GM23338 (cell line): ENCODE measurements at regions not wholly inside any gene's neighbourhood (a gene's known extent, or its start where the extent isn't known, plus 50 kb on each side); places are given as distances from the start of the nearest gene placed in this dataset.

Experiments
- ATAC-seq: fragments of 200-7000 bp; cut with Tn5 transposase; 3 replicates; pipeline ENCODE4 v1.9.1; 2020
- DNase-seq: peaks from one replicate; pipeline ENCODE4 v3.0.0-alpha.2; 2015; ENCODE audit warnings: low spot score
- H2AFZ ChIP-seq: fragments of 200-600 bp; sonication (generic); 2 replicates; pipeline ENCODE4 v1.8.0; 2016; ENCODE audit warnings: antibody characterized with exemption, mild to moderate bottlenecking, moderate library complexity
- H3F3A ChIP-seq: fragments of 200-600 bp; sonication (generic); replicated peaks from 2 replicates; pipeline ENCODE4 v1.8.0; 2017; ENCODE audit warnings: antibody characterized with exemption, mixed run types, low read depth
- H3K27ac ChIP-seq: fragments of 200-600 bp; sonication (generic); 2 replicates; pipeline ENCODE4 v1.6.1; 2016; ENCODE audit warnings: low read depth
- H3K27me3 ChIP-seq: fragments of 200-600 bp; sonication (generic); 2 replicates; pipeline ENCODE4 v1.8.0; 2016; ENCODE audit warnings: mild to moderate bottlenecking, mixed run types, moderate library complexity; ENCODE audit not compliant: insufficient read depth
- H3K36me3 ChIP-seq: fragments of 200-600 bp; sonication (generic); 2 replicates; pipeline ENCODE4 v1.8.0; 2016; ENCODE audit warnings: mild to moderate bottlenecking; ENCODE audit not compliant: insufficient read depth
- H3K4me1 ChIP-seq: fragments of 200-600 bp; sonication (generic); 2 replicates; pipeline ENCODE4 v1.8.0; 2016; ENCODE audit warnings: mild to moderate bottlenecking, moderate library complexity; ENCODE audit not compliant: insufficient read depth
- H3K4me2 ChIP-seq: fragments of 200-600 bp; sonication (generic); 2 replicates; pipeline ENCODE4 v1.7.1; 2017; ENCODE audit warnings: mixed run types
- H3K4me3 ChIP-seq: fragments of 200-600 bp; sonication (generic); 2 replicates; pipeline ENCODE4 v1.6.1; 2016; ENCODE audit warnings: mixed run types
- H3K79me2 ChIP-seq: fragments of 200-600 bp; sonication (generic); replicated peaks from 2 replicates; pipeline ENCODE4 v1.8.0; 2017; ENCODE audit warnings: mild to moderate bottlenecking; ENCODE audit not compliant: insufficient read depth
- H3K9me2 ChIP-seq: fragments of 200-600 bp; sonication (generic); 2 replicates; pipeline ENCODE4 v1.8.0; 2017; ENCODE audit not compliant: insufficient read depth
- H4K20me1 ChIP-seq: fragments of 200-600 bp; sonication (generic); replicated peaks from 2 replicates; pipeline ENCODE4 v1.8.0; 2017; ENCODE audit warnings: mild to moderate bottlenecking; ENCODE audit not compliant: insufficient read depth
- H3K27ac Mint-ChIP-seq: 2 replicates; pipeline ENCODE4 v1.8.0; 2020; ENCODE audit warnings: inconsistent platforms, mild to moderate bottlenecking, moderate library complexity, mixed read lengths
- H3K27me3 Mint-ChIP-seq: 3 replicates; pipeline ENCODE4 v1.8.0; 2022; ENCODE audit warnings: low read depth, mild to moderate bottlenecking, moderate library complexity, mixed read lengths, inconsistent platforms; ENCODE audit not compliant: insufficient read depth, poor library complexity
- H3K36me3 Mint-ChIP-seq: 3 replicates; pipeline ENCODE4 v1.8.0; 2021; ENCODE audit warnings: low read depth, mild to moderate bottlenecking, inconsistent platforms, moderate library complexity, mixed read lengths
- H3K4me1 Mint-ChIP-seq: 3 replicates; pipeline ENCODE4 v1.8.0; 2020; ENCODE audit warnings: mild to moderate bottlenecking, inconsistent platforms, mixed read lengths
- H3K4me3 Mint-ChIP-seq: 3 replicates; pipeline ENCODE4 v1.8.0; 2021; ENCODE audit warnings: moderate library complexity, mild to moderate bottlenecking, inconsistent platforms, mixed read lengths
- H3K9me3 Mint-ChIP-seq: 3 replicates; pipeline ENCODE4 v1.8.0; 2020; ENCODE audit warnings: moderate library complexity, mild to moderate bottlenecking, inconsistent platforms, mixed read lengths
- CREB1 ChIP-seq: fragments of 250-450 bp; sonication (Bioruptor Pico); IDR thresholded peaks from 2 replicates; pipeline ENCODE4 v1.5.0; 2020; ENCODE audit warnings: low read depth, mild to moderate bottlenecking, moderate library complexity
- CTCF ChIP-seq, 2 experiments: fragments of 200-600 bp in 1 of 2; sonication (generic) in 1 of 2; conservative IDR thresholded peaks; 2 replicates each; pipeline versions ENCODE4 v1.5.1 to v1.6.1; 2016 to 2017; ENCODE audit warnings: antibody characterized with exemption in 2 of 2, low read depth in 2 of 2, mild to moderate bottlenecking in 2 of 2, moderate library complexity in 1 of 2
- ETS1 ChIP-seq: IDR thresholded peaks from 2 replicates; pipeline ENCODE4 v1.6.1; 2016; ENCODE audit warnings: antibody characterized with exemption
- EZH2phosphoT487 ChIP-seq: fragments of 200-600 bp; sonication (generic); IDR thresholded peaks from one replicate; pipeline ENCODE4 v1.8.1; 2018; ENCODE audit warnings: antibody characterized with exemption; ENCODE audit not compliant: unreplicated experiment
- NANOG ChIP-seq: IDR thresholded peaks from 2 replicates; pipeline ENCODE4 v1.6.1; 2016; ENCODE audit warnings: antibody characterized with exemption, borderline replicate concordance
- POLR2AphosphoS5 ChIP-seq: IDR thresholded peaks from 2 replicates; pipeline ENCODE4 v1.6.1; 2016; ENCODE audit warnings: antibody characterized with exemption, low read depth
- ZNF114 ChIP-seq: fragments of 250-450 bp; sonication (Bioruptor Pico); IDR thresholded peaks from 2 replicates; pipeline ENCODE4 v1.5.0; 2020; ENCODE audit warnings: mild to moderate bottlenecking, moderate library complexity
- ZNF331 ChIP-seq: fragments of 250-450 bp; sonication (Bioruptor Pico); IDR thresholded peaks from 2 replicates; pipeline ENCODE4 v1.5.0; 2020; ENCODE audit warnings: low read depth, mild to moderate bottlenecking, moderate library complexity
- TF ChIP-seq, protein P1 (sequence below): fragments of 250-450 bp; sonication (Bioruptor Pico); IDR thresholded peaks from 2 replicates; pipeline ENCODE4 v1.5.0; 2020; ENCODE audit warnings: mild to moderate bottlenecking, moderate library complexity
- TF ChIP-seq, protein P2 (sequence below): IDR thresholded peaks from one replicate; pipeline ENCODE4 v1.6.1; 2018; ENCODE audit warnings: antibody characterized with exemption; ENCODE audit not compliant: unreplicated experiment

- no peak for TF ChIP-seq EZH2phosphoT487
- TF ChIP-seq, protein P1, sequence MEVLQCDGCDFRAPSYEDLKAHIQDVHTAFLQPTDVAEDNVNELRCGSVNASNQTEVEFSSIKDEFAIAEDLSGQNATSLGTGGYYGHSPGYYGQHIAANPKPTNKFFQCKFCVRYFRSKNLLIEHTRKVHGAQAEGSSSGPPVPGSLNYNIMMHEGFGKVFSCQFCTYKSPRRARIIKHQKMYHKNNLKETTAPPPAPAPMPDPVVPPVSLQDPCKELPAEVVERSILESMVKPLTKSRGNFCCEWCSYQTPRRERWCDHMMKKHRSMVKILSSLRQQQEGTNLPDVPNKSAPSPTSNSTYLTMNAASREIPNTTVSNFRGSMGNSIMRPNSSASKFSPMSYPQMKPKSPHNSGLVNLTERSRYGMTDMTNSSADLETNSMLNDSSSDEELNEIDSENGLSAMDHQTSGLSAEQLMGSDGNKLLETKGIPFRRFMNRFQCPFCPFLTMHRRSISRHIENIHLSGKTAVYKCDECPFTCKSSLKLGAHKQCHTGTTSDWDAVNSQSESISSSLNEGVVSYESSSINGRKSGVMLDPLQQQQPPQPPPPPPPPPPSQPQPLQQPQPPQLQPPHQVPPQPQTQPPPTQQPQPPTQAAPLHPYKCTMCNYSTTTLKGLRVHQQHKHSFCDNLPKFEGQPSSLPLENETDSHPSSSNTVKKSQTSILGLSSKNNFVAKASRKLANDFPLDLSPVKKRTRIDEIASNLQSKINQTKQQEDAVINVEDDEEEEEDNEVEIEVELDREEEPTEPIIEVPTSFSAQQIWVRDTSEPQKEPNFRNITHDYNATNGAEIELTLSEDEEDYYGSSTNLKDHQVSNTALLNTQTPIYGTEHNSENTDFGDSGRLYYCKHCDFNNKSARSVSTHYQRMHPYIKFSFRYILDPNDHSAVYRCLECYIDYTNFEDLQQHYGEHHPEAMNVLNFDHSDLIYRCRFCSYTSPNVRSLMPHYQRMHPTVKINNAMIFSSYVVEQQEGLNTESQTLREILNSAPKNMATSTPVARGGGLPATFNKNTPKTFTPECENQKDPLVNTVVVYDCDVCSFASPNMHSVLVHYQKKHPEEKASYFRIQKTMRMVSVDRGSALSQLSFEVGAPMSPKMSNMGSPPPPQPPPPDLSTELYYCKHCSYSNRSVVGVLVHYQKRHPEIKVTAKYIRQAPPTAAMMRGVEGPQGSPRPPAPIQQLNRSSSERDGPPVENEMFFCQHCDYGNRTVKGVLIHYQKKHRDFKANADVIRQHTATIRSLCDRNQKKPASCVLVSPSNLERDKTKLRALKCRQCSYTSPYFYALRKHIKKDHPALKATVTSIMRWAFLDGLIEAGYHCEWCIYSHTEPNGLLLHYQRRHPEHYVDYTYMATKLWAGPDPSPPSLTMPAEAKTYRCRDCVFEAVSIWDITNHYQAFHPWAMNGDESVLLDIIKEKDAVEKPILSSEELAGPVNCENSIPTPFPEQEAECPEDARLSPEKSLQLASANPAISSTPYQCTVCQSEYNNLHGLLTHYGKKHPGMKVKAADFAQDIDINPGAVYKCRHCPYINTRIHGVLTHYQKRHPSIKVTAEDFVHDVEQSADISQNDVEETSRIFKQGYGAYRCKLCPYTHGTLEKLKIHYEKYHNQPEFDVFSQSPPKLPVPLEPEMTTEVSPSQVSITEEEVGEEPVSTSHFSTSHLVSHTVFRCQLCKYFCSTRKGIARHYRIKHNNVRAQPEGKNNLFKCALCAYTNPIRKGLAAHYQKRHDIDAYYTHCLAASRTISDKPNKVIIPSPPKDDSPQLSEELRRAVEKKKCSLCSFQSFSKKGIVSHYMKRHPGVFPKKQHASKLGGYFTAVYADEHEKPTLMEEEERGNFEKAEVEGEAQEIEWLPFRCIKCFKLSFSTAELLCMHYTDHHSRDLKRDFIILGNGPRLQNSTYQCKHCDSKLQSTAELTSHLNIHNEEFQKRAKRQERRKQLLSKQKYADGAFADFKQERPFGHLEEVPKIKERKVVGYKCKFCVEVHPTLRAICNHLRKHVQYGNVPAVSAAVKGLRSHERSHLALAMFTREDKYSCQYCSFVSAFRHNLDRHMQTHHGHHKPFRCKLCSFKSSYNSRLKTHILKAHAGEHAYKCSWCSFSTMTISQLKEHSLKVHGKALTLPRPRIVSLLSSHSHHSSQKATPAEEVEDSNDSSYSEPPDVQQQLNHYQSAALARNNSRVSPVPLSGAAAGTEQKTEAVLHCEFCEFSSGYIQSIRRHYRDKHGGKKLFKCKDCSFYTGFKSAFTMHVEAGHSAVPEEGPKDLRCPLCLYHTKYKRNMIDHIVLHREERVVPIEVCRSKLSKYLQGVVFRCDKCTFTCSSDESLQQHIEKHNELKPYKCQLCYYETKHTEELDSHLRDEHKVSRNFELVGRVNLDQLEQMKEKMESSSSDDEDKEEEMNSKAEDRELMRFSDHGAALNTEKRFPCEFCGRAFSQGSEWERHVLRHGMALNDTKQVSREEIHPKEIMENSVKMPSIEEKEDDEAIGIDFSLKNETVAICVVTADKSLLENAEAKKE, result no peak
- no peak for TF ChIP-seq CREB1 (CRISPR knock-in tag)
- Histone ChIP-seq H3K4me2 (no peak overlapping the region), H3K9me2 (no peaks in the 10 kb centered on the region; the same call in 1 of the 2 replicates), H2AFZ (peak overlapping the region; percentile 82), H3K4me1 (no peaks in the 10 kb centered on the region), H3K4me3 (no peak overlapping the region), H3K36me3 (no peaks in the 10 kb centered on the region), H4K20me1 (no peaks in the 10 kb centered on the region), H3K27me3 (no peaks in the 10 kb centered on the region), H3F3A (no peaks in the 10 kb centered on the region), H3K79me2 (no peaks in the 10 kb centered on the region), H3K27ac (no peak overlapping the region)
- H3K9me3 Mint-ChIP-seq, result peaks cover 1% of the 10 kb centered on the region; the same call in 2 of the 3 replicates
- DNase-seq (no peak), ATAC-seq (no peak)
- H3K36me3 Mint-ChIP-seq, result no peaks in the 10 kb centered on the region
- H3K4me3 Mint-ChIP-seq, result no peak overlapping the region
- no peaks in the 10 kb centered on the region for H3K4me1 Mint-ChIP-seq
- H3K27ac Mint-ChIP-seq, result no peak overlapping the region
- peaks cover 2% of the 10 kb centered on the region for H3K27me3 Mint-ChIP-seq
These were observed 223.1 kb downstream of the KDR start for GRCh38 chr4:54902271-54902670.

DNA sequence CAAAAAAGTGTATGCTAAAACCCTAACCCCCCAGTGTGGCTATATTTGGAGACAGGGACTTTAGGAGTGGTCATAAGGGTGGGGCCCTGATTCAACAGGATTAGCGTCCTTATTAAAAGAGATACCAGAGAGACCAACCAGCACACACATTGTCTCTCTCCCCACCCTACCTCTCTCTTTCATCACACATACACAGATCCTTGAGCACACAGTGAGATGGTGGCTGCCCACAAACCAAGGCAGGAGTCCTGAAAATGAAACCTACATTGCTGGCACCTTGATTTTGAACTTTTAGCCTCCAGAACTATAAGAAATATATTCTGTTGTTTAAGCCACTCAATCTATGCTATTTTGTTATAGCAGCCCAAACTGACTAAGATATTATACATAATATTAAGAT is 224.2 kb downstream of the KDR start:
- Histone ChIP-seq H3K27ac (no peak overlapping the region), H3K27me3 (no peaks in the 10 kb centered on the region), H3K9me2 (no peaks in the 10 kb centered on the region; the same call in 1 of the 2 replicates), H3K4me1 (no peaks in the 10 kb centered on the region), H3K79me2 (no peaks in the 10 kb centered on the region), H2AFZ (no peak overlapping the region), H3K36me3 (no peaks in the 10 kb centered on the region), H3K4me2 (no peak overlapping the region), H3F3A (no peaks in the 10 kb centered on the region), H3K4me3 (no peak overlapping the region), H4K20me1 (no peaks in the 10 kb centered on the region)
- no peaks in the 10 kb centered on the region for H3K4me1 Mint-ChIP-seq
- H3K9me3 Mint-ChIP-seq, result no peaks in the 10 kb centered on the region
- no peak for DNase-seq
- no peak overlapping the region for H3K4me3 Mint-ChIP-seq
- H3K36me3 Mint-ChIP-seq, result no peaks in the 10 kb centered on the region
- no peak for ATAC-seq
- H3K27ac Mint-ChIP-seq, result no peak overlapping the region
- peaks cover 2% of the 10 kb centered on the region for H3K27me3 Mint-ChIP-seq
- TF ChIP-seq CTCF (conservative IDR thresholded peaks at IDR 0.05; ENCODE audit: low read depth in 2 of 2) (no peak), POLR2AphosphoS5 (no peak), NANOG (no peak), ETS1 (no peak), ZNF114 (no peak), ZNF331 (no peak), CREB1 (CRISPR knock-in tag) (no peak)
- TF ChIP-seq, protein P2, sequence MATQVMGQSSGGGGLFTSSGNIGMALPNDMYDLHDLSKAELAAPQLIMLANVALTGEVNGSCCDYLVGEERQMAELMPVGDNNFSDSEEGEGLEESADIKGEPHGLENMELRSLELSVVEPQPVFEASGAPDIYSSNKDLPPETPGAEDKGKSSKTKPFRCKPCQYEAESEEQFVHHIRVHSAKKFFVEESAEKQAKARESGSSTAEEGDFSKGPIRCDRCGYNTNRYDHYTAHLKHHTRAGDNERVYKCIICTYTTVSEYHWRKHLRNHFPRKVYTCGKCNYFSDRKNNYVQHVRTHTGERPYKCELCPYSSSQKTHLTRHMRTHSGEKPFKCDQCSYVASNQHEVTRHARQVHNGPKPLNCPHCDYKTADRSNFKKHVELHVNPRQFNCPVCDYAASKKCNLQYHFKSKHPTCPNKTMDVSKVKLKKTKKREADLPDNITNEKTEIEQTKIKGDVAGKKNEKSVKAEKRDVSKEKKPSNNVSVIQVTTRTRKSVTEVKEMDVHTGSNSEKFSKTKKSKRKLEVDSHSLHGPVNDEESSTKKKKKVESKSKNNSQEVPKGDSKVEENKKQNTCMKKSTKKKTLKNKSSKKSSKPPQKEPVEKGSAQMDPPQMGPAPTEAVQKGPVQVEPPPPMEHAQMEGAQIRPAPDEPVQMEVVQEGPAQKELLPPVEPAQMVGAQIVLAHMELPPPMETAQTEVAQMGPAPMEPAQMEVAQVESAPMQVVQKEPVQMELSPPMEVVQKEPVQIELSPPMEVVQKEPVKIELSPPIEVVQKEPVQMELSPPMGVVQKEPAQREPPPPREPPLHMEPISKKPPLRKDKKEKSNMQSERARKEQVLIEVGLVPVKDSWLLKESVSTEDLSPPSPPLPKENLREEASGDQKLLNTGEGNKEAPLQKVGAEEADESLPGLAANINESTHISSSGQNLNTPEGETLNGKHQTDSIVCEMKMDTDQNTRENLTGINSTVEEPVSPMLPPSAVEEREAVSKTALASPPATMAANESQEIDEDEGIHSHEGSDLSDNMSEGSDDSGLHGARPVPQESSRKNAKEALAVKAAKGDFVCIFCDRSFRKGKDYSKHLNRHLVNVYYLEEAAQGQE, result no peak
